PC-3 (cell line): ENCODE measurements at regions not wholly inside any gene's neighbourhood (a gene's known extent, or its start where the extent isn't known, plus 50 kb on each side); places are given as distances from the start of the nearest gene placed in this dataset.

Experiments used
- ATAC-seq: fragments of 200-7000 bp; cut with Tn5 transposase; 2 replicates; pipeline ENCODE4 v1.9.1; 2020; ENCODE audit warnings: mild to moderate bottlenecking, moderate library complexity
- BruUV-seq: library from RNA; stranded (reverse); fragments of 400-500 nt; replicated peaks from 2 replicates; lab custom pipeline; 2021; lab: Mats Ljungman, UMichigan
- CTCF ChIA-PET: fragments of 300-600 bp; sonication (Branson Sonifier 250); formaldehyde crosslinking; loops from one replicate; lab custom pipeline; 2022; ENCODE audit warnings: antibody characterized with exemption; lab: Charles Lee
- POLR2A ChIA-PET: fragments of 300-600 bp; sonication (Branson Sonifier 250); formaldehyde crosslinking; loops from one replicate; lab custom pipeline; 2022; ENCODE audit warnings: antibody characterized with exemption; ENCODE audit not compliant: unreplicated experiment; lab: Charles Lee
- DNase-seq: peaks from one replicate; pipeline ENCODE4 v3.0.0-alpha.2; 2015
- H2AFZ ChIP-seq: fragments of 300-600 bp; sonication (generic); 2 replicates; pipeline ENCODE4 v1.6.0; 2016; ENCODE audit warnings: antibody characterized with exemption, low read length
- H3F3A ChIP-seq: fragments of 300-600 bp; sonication (generic); one replicate; pipeline ENCODE4 v1.6.0; 2017; ENCODE audit warnings: antibody characterized with exemption, low read length, control low read depth, mild to moderate bottlenecking; ENCODE audit not compliant: unreplicated experiment
- H3K27ac ChIP-seq: fragments of 300-600 bp; sonication (generic); 2 replicates; pipeline ENCODE4 v1.5.1; 2016; ENCODE audit warnings: mild to moderate bottlenecking, low read length
- H3K27me3 ChIP-seq: fragments of 300-600 bp; sonication (generic); 2 replicates; pipeline ENCODE4 v1.6.1; 2016; ENCODE audit warnings: low read length, mixed read lengths
- H3K36me3 ChIP-seq: fragments of 300-600 bp; sonication (generic); 2 replicates; pipeline ENCODE4 v1.6.1; 2016; ENCODE audit warnings: low read depth, mixed run types, low read length, mixed read lengths
- H3K4me1 ChIP-seq: fragments of 300-600 bp; sonication (generic); 2 replicates; pipeline ENCODE4 v1.5.1; 2016; ENCODE audit warnings: low read length; ENCODE audit not compliant: insufficient read depth
- H3K4me2 ChIP-seq: fragments of 300-600 bp; sonication (generic); 2 replicates; pipeline ENCODE4 v1.6.0; 2016; ENCODE audit warnings: low read length
- H3K4me3 ChIP-seq: fragments of 300-600 bp; sonication (generic); 2 replicates; pipeline ENCODE4 v1.5.1; 2016; ENCODE audit warnings: mild to moderate bottlenecking, low read length, mixed read lengths
- H3K79me2 ChIP-seq: fragments of 300-600 bp; sonication (generic); 2 replicates; pipeline ENCODE4 v1.6.1; 2017; ENCODE audit warnings: low read length, mixed read lengths
- H3K9ac ChIP-seq: fragments of 300-600 bp; sonication (generic); 2 replicates; pipeline ENCODE4 v1.6.0; 2016; ENCODE audit warnings: mild to moderate bottlenecking, low read length
- H3K9me2 ChIP-seq: fragments of 300-600 bp; sonication (generic); replicated peaks from 2 replicates; pipeline ENCODE4 v1.6.1; 2016; ENCODE audit warnings: mixed run types, low read length, mixed read lengths
- H3K9me3 ChIP-seq: fragments of 300-600 bp; sonication (generic); 2 replicates; pipeline ENCODE4 v1.6.1; 2016; ENCODE audit warnings: low read length, mixed read lengths
- H4K20me1 ChIP-seq: fragments of 300-600 bp; sonication (generic); 2 replicates; pipeline ENCODE4 v1.6.1; 2016; ENCODE audit warnings: low read length, mixed read lengths
- EZH2 ChIP-seq: fragments of 300-600 bp; sonication (generic); IDR thresholded peaks from one replicate; pipeline ENCODE4 v1.6.1; 2017; ENCODE audit warnings: antibody characterized with exemption, mild to moderate bottlenecking, low read length; ENCODE audit not compliant: unreplicated experiment
- EZH2phosphoT487 ChIP-seq: fragments of 300-600 bp; sonication (generic); IDR thresholded peaks from 2 replicates; pipeline ENCODE4 v1.6.1; 2018; ENCODE audit warnings: mild to moderate bottlenecking, antibody characterized with exemption, low read length, borderline replicate concordance
- intact Hi-C: fragments of 100-400 bp; cut with micrococcal nuclease; formaldehyde crosslinking; loops from 2 replicates; pipeline ENCODE4 v1.9.0; 2023
- TF ChIP-seq, protein P1 (sequence below): fragments of 300-600 bp; sonication (generic); conservative IDR thresholded peaks from 2 replicates; pipeline ENCODE4 v1.5.1; 2017; ENCODE audit warnings: antibody characterized with exemption, low read depth, mild to moderate bottlenecking, low read length

DNA sequence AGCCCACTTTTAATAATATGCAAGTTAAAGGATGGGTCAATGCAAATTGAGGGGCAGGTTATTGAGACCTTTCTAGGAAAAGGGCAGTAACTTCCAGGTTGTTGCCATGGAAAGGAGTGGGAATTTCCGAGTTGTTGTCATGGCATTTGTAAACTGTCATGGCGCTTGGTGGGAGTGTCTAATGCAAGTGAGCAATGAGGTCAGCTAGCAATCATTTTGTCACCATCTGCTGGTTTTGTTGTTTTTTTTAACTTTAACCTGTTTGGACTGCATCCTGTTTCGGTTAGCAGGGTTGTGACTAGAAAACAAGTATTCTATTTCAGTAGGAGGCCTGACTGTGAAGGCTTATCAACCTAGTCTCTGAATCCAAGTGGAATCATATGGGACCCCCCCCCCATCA is 85.8 kb upstream of the TSPAN11 start:
- intact Hi-C loops: no loop called here
- POLR2A ChIA-PET: no interaction called here

GRCh38 chr12:30839643-30840220 is 85.0 kb upstream of the CAPRIN2 start:
- BruUV-seq: no TSS peak
- H3F3A ChIP-seq: no peaks in the 10 kb centered on the region
- H4K20me1 ChIP-seq: no peaks in the 10 kb centered on the region
- no peak for DNase-seq
- CTCF ChIA-PET: no interaction called here
- no peak overlapping the region for H3K4me2 ChIP-seq
- no peaks in the 10 kb centered on the region for H3K9me2 ChIP-seq
- POLR2A ChIA-PET: no interaction called here
- no peak for ATAC-seq
- no peak overlapping the region for H3K9ac ChIP-seq
- H3K27ac ChIP-seq: no peak overlapping the region
- H3K4me1 ChIP-seq: peaks cover 4% of the 10 kb centered on the region; the same call in 1 of the 2 replicates
- H3K27me3 ChIP-seq: no peaks in the 10 kb centered on the region
- H3K79me2 ChIP-seq: no peaks in the 10 kb centered on the region
- intact Hi-C loops: no loop called here
- no peaks in the 10 kb centered on the region for H3K36me3 ChIP-seq
- no peak overlapping the region for H2AFZ ChIP-seq
- H3K9me3 ChIP-seq: no peaks in the 10 kb centered on the region
- H3K4me3 ChIP-seq: no peak overlapping the region
- TF ChIP-seq EZH2phosphoT487 (no peak), EZH2 (no peak)
- TF ChIP-seq, protein P1, sequence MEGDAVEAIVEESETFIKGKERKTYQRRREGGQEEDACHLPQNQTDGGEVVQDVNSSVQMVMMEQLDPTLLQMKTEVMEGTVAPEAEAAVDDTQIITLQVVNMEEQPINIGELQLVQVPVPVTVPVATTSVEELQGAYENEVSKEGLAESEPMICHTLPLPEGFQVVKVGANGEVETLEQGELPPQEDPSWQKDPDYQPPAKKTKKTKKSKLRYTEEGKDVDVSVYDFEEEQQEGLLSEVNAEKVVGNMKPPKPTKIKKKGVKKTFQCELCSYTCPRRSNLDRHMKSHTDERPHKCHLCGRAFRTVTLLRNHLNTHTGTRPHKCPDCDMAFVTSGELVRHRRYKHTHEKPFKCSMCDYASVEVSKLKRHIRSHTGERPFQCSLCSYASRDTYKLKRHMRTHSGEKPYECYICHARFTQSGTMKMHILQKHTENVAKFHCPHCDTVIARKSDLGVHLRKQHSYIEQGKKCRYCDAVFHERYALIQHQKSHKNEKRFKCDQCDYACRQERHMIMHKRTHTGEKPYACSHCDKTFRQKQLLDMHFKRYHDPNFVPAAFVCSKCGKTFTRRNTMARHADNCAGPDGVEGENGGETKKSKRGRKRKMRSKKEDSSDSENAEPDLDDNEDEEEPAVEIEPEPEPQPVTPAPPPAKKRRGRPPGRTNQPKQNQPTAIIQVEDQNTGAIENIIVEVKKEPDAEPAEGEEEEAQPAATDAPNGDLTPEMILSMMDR: no peak

More for the DNA sequence above, 85.8 kb upstream of the TSPAN11 start:
- ATAC-seq (no peak), DNase-seq (no peak)
- no TSS peak for BruUV-seq
- Histone ChIP-seq H3K9me2 (no peaks in the 10 kb centered on the region), H3F3A (no peaks in the 10 kb centered on the region), H3K27ac (no peak overlapping the region), H3K36me3 (no peaks in the 10 kb centered on the region), H3K27me3 (no peaks in the 10 kb centered on the region), H2AFZ (no peak overlapping the region), H3K79me2 (no peaks in the 10 kb centered on the region), H4K20me1 (no peaks in the 10 kb centered on the region), H3K4me1 (peaks cover 4% of the 10 kb centered on the region; the same call in 1 of the 2 replicates), H3K9ac (no peak overlapping the region), H3K9me3 (no peaks in the 10 kb centered on the region), H3K4me2 (no peak overlapping the region), H3K4me3 (no peak overlapping the region)
- CTCF ChIA-PET: no interaction called here
- TF ChIP-seq, protein P1: no peak
- TF ChIP-seq EZH2 (no peak), EZH2phosphoT487 (no peak)

GRCh38 chr12:30837595-30837994 is 82.8 kb upstream of the CAPRIN2 start:
- TF ChIP-seq EZH2phosphoT487: no peak
- TF ChIP-seq, protein P1: no peak
- no peak for TF ChIP-seq EZH2

More at GRCh38 chr12:30837595-30837994, 82.8 kb upstream of the CAPRIN2 start:
- Histone ChIP-seq H3K79me2 (no peaks in the 10 kb centered on the region), H2AFZ (no peak overlapping the region), H3K9ac (no peak overlapping the region), H3K4me1 (peaks cover 4% of the 10 kb centered on the region; the same call in 1 of the 2 replicates), H3K9me3 (no peaks in the 10 kb centered on the region), H3K36me3 (no peaks in the 10 kb centered on the region), H3K4me3 (no peak overlapping the region), H3K4me2 (no peak overlapping the region), H3K27me3 (no peaks in the 10 kb centered on the region), H3F3A (no peaks in the 10 kb centered on the region), H3K9me2 (no peaks in the 10 kb centered on the region), H4K20me1 (no peaks in the 10 kb centered on the region), H3K27ac (no peak overlapping the region)
- no peak for DNase-seq
- ChIA-PET CTCF (no interaction called here), POLR2A (no interaction called here)
- intact Hi-C loops: no loop called here
- ATAC-seq: no peak
- no TSS peak for BruUV-seq
